Fibroblast of peridontal ligament (primary cell): ENCODE measurements at regions not wholly inside any gene's neighbourhood (a gene's known extent, or its start where the extent isn't known, plus 50 kb on each side); places are given as distances from the start of the nearest gene placed in this dataset.

Experiments
- DNase-seq: peaks from one replicate; pipeline ENCODE4 v3.0.0-alpha.2; 2010; ENCODE audit errors: extremely low read depth

DNA sequence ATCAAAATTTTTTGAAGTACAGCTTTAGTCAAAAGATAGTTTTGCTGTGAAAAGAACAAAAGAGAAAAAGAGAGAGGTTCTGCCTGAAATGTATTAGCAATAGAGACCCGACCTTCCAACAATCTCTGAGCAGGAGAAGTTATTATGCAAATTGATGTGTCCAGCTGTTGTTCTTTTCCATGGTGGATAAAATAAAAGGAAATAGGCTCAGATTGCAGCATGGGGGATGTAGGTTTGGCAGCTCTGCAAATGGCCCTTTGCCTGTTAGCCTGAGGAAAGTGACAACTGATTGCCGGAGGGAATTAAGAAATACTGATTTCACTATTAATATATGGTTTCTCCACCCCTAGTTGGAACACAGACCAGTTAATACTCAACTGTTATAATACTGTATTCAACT lies 1283.2 kb upstream of the NXPH2 start:
- no peak for DNase-seq

DNA sequence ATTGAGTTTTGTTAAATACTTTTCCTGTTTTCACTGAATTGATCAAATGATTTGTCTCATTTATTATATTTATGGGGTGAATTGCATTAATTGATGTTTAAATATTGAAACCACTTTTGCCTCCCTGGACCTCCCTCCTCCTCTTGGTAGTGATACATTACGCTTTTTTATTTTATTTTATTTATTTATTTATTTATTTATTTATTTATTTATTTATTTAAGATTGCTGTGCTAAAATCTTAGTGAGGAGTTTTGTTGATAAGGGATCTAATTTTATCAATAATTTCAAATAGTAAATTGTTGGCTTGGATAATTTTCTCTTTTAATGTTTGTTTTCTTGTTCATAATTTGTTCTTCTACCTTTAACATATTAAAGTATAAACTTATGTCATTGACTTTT lies 1281.0 kb upstream of the NXPH2 start:
- no peak for DNase-seq

- DNase-seq, result no peak
Measured at GRCh38 chr2:140057928-140058327, 1277.7 kb upstream of the NXPH2 start.

DNA sequence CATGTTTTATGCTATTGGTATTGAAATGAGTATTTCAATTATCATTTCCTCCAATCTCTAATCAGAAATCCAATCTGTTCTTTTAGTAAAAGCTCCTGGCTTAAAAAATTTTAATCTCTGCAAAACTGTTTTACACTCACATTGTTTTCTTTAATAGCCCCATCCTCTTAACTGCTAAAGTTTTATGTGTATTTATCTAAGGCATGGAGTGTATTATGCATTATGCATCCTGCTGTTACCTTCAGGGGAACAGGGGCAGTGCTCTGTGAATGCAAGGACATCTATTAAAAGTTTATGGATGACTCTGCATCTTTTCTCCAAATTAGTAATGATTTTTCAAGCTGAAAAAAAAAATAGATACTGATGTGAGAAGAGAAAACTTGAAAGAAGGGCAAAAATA lies 1261.6 kb upstream of the NXPH2 start:
- DNase-seq, result no peak

DNA sequence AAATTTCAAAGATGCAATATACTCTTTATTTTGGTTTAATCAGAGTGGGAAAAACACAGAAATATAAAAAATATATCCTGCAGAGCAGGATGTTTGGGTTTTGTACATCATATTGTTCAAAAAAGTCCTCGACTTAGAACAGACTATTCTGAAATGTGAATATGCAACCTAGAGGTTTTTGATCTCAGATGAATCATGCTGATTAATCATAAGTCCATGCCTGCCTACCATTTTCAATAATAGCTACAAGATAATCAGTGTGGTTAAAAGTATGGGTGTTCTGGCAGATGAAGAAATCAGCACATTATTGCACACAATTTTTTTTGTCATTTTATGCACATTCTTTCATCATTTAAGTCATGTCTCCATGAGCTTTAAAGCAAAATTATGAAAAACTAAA lies 1261.0 kb upstream of the NXPH2 start:
- DNase-seq, result no peak

DNA sequence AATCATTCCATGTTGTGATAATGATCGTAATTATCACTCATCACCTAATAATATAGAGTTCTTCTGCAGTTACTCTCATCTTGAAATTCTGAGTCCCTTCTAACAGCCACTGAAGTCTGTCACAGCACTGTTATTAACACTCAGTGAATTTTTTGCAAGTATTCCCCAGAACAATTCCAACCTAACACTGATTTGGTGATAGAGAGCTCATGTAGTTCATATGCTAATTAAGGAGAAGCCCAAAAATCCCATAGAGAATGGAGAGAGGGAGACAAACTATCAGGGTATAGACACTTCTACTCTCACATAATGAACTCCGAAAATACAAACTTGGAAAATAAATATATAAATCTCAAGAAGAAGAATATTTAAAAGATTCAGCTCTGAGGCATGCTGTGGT lies 1253.4 kb upstream of the NXPH2 start:
- no peak for DNase-seq

DNA sequence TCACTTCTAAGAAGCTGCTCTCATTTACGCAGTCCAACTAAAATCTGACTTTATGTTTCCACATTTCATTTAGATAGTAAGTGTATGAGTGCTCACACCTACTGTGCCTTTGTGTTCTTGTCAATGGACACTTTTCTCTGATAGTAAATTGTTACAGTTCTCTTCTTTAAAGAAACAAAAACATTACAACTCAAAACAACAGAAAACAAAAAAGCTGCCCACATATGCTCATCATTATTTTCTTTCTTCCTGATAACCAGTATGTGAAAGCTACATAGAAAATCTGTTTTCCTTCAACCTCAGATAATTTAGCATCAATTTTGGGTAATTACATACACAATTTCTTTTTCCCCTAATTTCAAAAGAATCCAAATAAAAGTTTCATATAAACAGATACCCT lies 1247.8 kb upstream of the NXPH2 start:
- DNase-seq, result no peak

DNA sequence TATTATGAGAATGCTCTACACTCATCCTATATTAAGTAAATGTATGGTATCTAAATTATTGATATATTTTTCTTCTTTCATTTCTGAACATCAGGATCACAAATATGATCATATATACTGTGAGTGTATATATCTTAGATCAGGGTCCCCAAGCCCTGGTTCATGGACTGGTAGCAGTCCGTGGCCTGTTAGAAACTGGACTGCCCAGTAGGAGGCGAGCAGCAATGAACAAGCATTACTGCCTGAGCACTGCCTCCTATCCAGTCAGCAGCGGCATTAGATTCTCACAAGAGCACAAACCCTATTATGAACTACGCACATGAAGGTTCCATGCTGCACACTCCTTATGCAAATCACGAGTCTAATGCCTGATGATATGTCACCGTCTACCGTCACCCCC lies 1247.1 kb upstream of the NXPH2 start:
- DNase-seq, result no peak

DNA sequence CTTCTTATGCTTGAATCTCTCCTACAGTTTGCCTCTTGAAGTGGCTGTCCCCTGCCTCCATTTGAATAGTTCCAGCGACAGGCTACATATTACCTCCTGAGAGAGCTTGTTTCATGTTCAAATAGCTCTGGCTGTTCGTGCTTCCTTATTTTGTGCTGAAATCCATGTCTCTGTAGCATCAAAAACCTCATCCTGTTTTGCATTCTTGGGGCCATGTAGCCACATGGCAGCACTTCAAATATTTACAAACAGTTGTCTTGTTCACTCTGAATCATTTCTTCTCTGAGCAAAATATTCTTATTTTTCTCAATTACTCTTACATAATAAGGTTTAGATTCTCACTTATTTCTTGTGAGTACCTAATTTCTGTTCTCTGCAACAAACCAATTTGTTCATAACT lies 1243.1 kb upstream of the NXPH2 start:
- no peak for DNase-seq

GRCh38 chr2:140018541-140018940 lies 1238.4 kb upstream of the NXPH2 start:
- DNase-seq, result no peak

GRCh38 chr2:140014204-140014546 lies 1234.0 kb upstream of the NXPH2 start:
- DNase-seq, result no peak

- no peak for DNase-seq
Measured at GRCh38 chr2:140013545-140014203, 1233.5 kb upstream of the NXPH2 start.

DNA sequence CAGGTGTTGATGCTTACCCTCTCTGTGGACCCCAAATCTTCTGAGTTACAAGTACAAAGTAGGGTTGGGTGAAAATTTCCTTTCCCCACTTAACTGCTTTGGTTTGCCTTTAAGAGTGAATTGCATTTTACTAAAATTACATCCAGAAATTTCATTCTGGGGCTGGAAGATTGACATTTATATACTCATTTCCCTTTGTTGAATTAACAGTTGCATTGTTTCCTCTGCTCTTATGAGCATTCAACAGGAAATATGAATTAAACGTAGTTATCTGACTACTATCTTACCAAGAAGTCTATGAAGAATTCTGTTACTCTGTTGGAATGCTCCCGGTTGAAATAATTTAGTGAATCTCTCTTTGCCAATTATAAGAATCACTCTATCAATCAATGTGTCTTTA lies 1231.1 kb upstream of the NXPH2 start:
- DNase-seq, result no peak

DNA sequence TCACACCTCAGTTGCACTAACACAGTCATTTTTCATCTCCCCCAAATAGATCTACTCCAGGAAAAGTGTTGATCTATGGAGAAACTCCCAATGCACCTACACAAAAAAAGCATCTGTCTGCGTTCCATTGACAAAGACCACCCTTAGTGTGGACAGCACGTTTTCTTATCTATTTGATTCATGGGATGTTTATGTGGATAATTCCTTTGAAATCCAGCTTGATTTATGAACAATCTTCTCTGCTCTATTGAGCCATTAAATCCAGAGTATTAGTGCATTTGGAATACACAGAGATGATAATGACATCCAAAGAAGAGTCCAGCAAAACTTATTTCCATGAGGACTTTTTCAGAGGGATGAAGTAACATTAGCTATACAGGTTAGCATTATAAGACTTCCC lies 1221.9 kb upstream of the NXPH2 start:
- no peak for DNase-seq

GRCh38 chr2:139992711-139993345 lies 1212.6 kb upstream of the NXPH2 start:
- DNase-seq, result no peak

DNA sequence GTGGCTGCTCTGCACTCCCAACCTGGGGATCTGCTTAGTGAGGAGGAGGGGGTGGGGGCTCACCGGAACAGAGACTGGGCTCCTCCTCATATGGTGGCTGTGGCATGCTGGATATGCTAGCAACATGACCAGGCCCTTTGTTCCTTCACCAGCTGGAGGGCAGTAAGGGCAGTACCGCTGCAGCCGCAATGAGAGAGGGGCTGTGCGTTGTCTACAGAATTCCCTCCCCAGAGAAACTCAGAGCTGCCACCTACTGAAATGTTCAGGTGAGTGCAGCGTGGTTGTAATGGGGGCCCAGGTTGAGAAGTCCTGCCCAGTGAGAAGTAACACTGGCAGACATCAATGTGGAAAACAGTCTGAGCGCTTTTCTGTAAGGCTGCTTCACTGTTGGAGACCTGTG lies 1211.9 kb upstream of the NXPH2 start:
- DNase-seq, result no peak

DNA sequence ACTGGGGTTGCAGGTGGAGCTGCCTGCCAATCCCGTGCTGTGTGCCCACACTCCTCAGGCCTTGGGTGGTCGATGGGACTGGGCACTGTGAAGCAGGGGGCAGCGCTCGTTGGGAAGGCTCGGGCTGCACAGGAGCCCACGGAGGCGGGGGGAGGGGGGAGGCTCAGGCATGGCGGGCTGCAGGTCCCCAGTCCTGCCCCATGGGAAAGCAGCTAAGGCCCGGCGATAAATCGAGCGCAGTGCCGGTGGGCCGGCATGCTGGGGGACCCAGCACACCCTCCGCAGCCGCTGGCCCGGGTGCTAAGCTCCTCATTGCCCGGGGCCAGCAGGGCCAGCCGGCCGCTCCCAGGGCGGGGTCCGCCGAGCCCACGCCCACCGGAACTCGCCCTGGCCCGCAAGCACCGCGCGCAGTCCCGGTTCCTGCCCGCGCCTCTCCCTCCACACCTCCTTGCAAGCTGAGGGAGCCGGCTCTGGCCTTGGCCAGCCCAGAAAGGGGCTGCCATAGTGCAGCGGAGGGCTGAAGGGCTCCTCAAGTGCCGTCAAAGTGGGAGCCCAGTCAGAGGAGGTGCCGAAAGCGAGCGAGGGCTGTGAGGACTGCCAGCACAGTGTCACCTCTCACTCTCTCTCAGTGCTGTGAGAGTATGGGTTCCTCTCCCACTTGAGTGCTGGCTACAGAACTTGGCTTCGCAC lies 1210.6 kb upstream of the NXPH2 start:
- no peak for DNase-seq

DNA sequence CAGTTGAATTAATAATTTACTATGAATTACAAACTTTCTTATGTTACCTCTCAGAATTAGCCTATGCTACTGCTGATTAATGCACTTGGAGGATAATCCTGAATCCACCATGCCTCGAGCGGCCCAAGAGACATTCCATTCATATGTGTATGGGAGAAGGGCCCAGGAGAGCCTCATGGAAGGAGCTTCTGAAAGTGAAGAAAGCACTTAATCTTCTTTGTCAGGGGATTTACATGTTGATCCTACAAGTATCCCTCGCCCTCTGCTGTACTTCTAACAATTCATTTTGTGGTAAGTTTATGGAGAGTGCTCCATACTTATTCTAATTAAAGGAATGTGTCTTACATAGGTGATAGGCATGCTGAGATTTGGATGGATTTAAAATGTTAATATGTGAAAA lies 1189.1 kb upstream of the NXPH2 start:
- DNase-seq, result no peak

GRCh38 chr2:139968588-139968987 lies 1188.4 kb upstream of the NXPH2 start:
- no peak for DNase-seq

GRCh38 chr2:139967665-139968064 lies 1187.5 kb upstream of the NXPH2 start:
- DNase-seq, result no peak

GRCh38 chr2:139964721-139965440 lies 1184.7 kb upstream of the NXPH2 start:
- no peak for DNase-seq

GRCh38 chr2:139963863-139964355 lies 1183.7 kb upstream of the NXPH2 start:
- no peak for DNase-seq
